ENCODE measurements at regions not wholly inside any gene's neighbourhood (a gene's known extent, or its start where the extent isn't known, plus 50 kb on each side); places are given as distances from the start of the nearest gene placed in this dataset.
A peak's percentile ranks its signal among the peaks of the same experiment; 100 is the strongest.

DNA sequence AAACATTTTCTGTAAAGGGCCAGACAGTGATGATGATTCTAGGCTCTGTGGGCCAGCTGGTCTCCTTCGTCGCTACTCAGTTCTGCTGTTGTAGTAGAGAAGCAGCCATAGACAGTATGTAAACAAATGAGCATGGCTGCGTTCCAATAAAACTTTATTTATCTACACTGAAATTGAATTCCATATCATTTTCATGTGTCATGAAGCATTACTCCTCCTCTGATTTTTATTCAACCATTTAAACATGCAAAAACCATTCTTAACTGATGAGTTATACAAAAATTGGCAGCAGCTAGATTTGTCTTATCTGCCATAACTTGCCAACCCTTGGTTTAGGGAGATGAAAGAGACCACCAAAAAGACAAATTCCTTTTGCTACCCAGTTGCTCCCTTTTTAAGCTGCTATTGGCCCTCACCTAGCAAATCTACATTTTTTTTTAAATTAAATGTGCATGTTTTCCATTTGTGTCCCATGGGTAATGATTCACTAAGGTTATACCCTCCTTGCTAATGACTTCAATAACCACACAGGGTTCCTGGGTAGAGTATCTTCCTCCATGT is 309.9 kb downstream of the DHX15 start:
- 94% methylated on average over 3 of the region's 3 CpGs for WGBS
- Histone ChIP-seq H3K36me3 (ENCODE audit: control insufficient read depth in 2 of 2, insufficient read depth in 2 of 2, low read length in 1 of 2) (no peaks in the 10 kb centered on the region), H3K9me3 (ENCODE audit: control insufficient read depth in 2 of 2, insufficient read depth in 1 of 2, low read length in 1 of 2) (no peaks in the 10 kb centered on the region), H3K27ac (ENCODE audit: low read depth in 1 of 2, low read length in 1 of 2) (no peak overlapping the region), H3K4me1 (ENCODE audit: control insufficient read depth in 2 of 2, insufficient read depth in 2 of 2, low read length in 2 of 2) (no peaks in the 10 kb centered on the region), H3K27me3 (ENCODE audit: control insufficient read depth in 2 of 2, insufficient read depth in 1 of 2, low read length in 1 of 2) (no peaks in the 10 kb centered on the region), H3K4me3 (ENCODE audit: low read length in 2 of 2) (no peak overlapping the region)
- DNase-seq (ENCODE audit: low read depth in 6 of 9, low spot score in 9 of 9), result no peak

DNA sequence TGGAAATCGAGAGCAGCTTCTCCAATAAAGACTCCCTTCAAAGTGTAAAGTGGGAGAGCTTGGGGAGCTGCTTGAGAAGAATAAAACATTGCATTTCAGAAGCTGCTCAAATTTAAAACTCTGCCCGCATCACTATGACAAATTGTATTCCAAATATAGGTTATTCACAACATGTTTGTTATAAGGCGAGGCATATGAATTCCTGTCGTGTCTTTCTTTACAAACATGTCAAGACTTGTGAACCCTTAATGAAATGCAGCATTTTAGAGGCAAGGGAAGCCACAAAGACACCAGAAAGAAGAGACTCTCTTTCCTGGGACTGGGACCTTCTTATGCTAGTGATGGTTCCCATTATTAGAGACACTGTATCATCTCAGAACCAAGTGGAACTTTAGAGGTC is 311.2 kb downstream of the DHX15 start:
- 88% methylated on average over 4 of the region's 4 CpGs for WGBS

DNA sequence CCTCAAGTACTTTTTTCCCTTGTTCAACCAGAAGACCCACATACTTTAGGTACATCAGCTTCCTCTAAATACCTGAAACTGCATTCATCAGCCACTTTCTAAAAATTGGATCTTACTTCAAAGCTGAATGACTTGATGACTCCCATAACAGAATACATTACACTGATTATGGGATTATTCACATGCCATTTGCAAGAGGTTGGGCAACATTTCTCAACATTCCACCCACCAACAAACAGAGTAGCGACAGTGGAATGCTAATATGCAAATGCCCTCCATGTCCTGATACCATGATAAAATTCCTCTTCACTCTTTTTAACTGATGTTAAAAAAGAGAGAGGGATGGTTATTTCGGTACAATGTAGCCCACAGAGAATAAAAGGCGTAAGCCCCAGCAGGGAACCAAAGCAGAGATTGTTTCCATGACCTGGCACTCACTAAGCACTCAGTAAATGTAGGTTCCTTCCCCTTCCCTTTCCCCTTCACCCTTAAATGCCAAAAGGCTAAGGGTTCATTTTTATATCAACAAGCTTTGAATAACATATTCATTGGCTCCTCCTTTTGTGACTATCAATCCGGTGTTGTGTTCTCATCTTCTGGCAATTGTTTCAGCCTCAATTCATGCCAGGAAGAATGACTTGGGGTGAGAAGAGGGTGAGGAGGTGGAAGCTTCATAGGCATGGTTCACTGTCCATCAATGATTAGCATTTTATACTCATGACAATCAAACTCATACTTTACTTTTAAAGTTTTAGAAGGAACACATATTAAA is 317.2 kb downstream of the DHX15 start:
- no peak for DNase-seq (ENCODE audit: low read depth in 6 of 9, low spot score in 9 of 9)
- WGBS, result 94% methylated on average over 4 of the region's 4 CpGs
- Histone ChIP-seq H3K27me3 (ENCODE audit: control insufficient read depth in 2 of 2, insufficient read depth in 1 of 2, low read length in 1 of 2) (no peaks in the 10 kb centered on the region), H3K9me3 (ENCODE audit: control insufficient read depth in 2 of 2, insufficient read depth in 1 of 2, low read length in 1 of 2) (no peaks in the 10 kb centered on the region), H3K36me3 (ENCODE audit: control insufficient read depth in 2 of 2, insufficient read depth in 2 of 2, low read length in 1 of 2) (no peaks in the 10 kb centered on the region), H3K4me1 (ENCODE audit: control insufficient read depth in 2 of 2, insufficient read depth in 2 of 2, low read length in 2 of 2) (no peaks in the 10 kb centered on the region), H3K4me3 (ENCODE audit: low read length in 2 of 2) (no peak overlapping the region), H3K27ac (ENCODE audit: low read depth in 1 of 2, low read length in 1 of 2) (no peak overlapping the region)

More for the DNA sequence above, 311.2 kb downstream of the DHX15 start:
- no peak for DNase-seq (ENCODE audit: low read depth in 6 of 9, low spot score in 9 of 9)
- no peak overlapping the region for H3K27ac ChIP-seq (ENCODE audit: low read depth in 1 of 2, low read length in 1 of 2)
- no peaks in the 10 kb centered on the region for H3K27me3 ChIP-seq (ENCODE audit: control insufficient read depth in 2 of 2, insufficient read depth in 1 of 2, low read length in 1 of 2)
- no peaks in the 10 kb centered on the region for H3K36me3 ChIP-seq (ENCODE audit: control insufficient read depth in 2 of 2, insufficient read depth in 2 of 2, low read length in 1 of 2)
- no peaks in the 10 kb centered on the region for H3K9me3 ChIP-seq (ENCODE audit: control insufficient read depth in 2 of 2, insufficient read depth in 1 of 2, low read length in 1 of 2)
- no peak overlapping the region for H3K4me3 ChIP-seq (ENCODE audit: low read length in 2 of 2)
- H3K4me1 ChIP-seq (ENCODE audit: control insufficient read depth in 2 of 2, insufficient read depth in 2 of 2, low read length in 2 of 2), result no peaks in the 10 kb centered on the region

DNA sequence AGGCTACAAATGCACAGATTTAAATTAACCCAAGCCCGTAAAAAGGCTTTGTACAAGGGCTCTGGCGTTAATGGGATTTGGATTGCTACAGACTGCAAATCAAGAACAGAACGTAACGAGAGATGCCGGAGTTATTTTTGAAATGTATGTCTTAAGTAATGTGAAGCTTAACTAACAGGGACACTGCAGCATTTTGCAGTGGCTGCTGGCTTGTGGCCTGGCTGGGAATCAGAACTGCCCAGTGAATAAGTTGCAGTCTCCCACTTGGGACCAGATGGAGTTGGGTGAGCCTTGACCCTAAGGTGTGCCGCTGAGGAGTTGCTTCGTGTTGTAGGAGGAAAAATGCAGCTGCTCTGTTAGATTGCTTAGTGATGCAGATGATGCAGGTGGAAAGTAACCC is 318.4 kb downstream of the DHX15 start:
- no peaks in the 10 kb centered on the region for H3K36me3 ChIP-seq (ENCODE audit: control insufficient read depth in 2 of 2, insufficient read depth in 2 of 2, low read length in 1 of 2)
- H3K4me3 ChIP-seq (ENCODE audit: low read length in 2 of 2), result no peak overlapping the region
- no peaks in the 10 kb centered on the region for H3K4me1 ChIP-seq (ENCODE audit: control insufficient read depth in 2 of 2, insufficient read depth in 2 of 2, low read length in 2 of 2)
- no peaks in the 10 kb centered on the region for H3K9me3 ChIP-seq (ENCODE audit: control insufficient read depth in 2 of 2, insufficient read depth in 1 of 2, low read length in 1 of 2)
- no peaks in the 10 kb centered on the region for H3K27me3 ChIP-seq (ENCODE audit: control insufficient read depth in 2 of 2, insufficient read depth in 1 of 2, low read length in 1 of 2)
- 91% methylated on average over 7 of the region's 7 CpGs for WGBS
- no peak overlapping the region for H3K27ac ChIP-seq (ENCODE audit: low read depth in 1 of 2, low read length in 1 of 2)
- no peak for DNase-seq (ENCODE audit: low read depth in 6 of 9, low spot score in 9 of 9)

DNA sequence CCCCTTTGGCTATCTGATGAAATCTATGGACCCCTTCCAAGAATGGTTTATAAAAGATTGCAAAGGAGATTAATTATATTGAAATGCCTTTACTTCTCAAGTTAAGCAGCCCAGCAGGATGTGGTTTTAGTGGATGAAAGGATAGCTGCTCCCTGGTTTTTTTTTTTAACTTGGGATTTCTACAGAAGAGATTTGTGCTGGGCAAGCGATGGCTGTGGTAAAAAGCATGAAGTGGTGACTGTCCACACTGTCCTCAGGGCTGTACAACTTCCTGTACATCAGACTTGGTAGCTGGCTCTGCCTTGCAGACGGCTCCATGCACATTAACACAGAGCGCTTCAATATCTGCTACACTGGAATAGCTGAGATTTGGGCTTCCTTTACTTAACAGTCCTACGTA is 321.7 kb downstream of the DHX15 start:
- H3K36me3 ChIP-seq (ENCODE audit: control insufficient read depth in 2 of 2, insufficient read depth in 2 of 2, low read length in 1 of 2), result no peaks in the 10 kb centered on the region
- H3K27me3 ChIP-seq (ENCODE audit: control insufficient read depth in 2 of 2, insufficient read depth in 1 of 2, low read length in 1 of 2), result no peaks in the 10 kb centered on the region
- 59% methylated on average over 4 of the region's 4 CpGs for WGBS
- H3K27ac ChIP-seq (ENCODE audit: low read depth in 1 of 2, low read length in 1 of 2), result no peak overlapping the region
- no peak overlapping the region for H3K4me3 ChIP-seq (ENCODE audit: low read length in 2 of 2)
- no peak for DNase-seq (ENCODE audit: low read depth in 6 of 9, low spot score in 9 of 9)
- H3K9me3 ChIP-seq (ENCODE audit: control insufficient read depth in 2 of 2, insufficient read depth in 1 of 2, low read length in 1 of 2), result no peaks in the 10 kb centered on the region
- H3K4me1 ChIP-seq (ENCODE audit: control insufficient read depth in 2 of 2, insufficient read depth in 2 of 2, low read length in 2 of 2), result no peaks in the 10 kb centered on the region

DNA sequence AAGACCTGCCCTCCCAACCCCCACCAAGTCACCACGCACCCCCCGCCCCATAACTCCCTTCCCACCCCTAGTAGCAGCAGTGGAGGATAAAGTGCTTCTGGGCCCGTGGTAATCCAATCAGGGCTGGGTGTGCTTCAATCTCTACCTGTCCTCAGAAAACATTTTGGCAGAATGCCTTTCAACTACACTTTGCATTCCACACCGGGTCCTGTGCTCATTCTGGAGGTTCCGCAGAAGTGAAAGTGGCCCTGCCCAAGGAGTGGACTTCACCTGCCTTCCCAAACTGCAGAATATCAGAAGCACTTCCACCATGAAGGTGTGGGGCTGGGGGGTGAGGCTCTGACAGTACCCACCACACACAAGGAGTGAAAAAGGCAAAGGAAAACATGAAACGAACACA is 322.3 kb downstream of the DHX15 start:
- H3K27ac ChIP-seq (ENCODE audit: low read depth in 1 of 2, low read length in 1 of 2), result peak overlapping the region in 1 of 2 donors; percentile 10
- WGBS, result 61% methylated on average over 6 of the region's 6 CpGs
- DNase-seq (ENCODE audit: low read depth in 6 of 9, low spot score in 9 of 9), result no peak
- H3K9me3 ChIP-seq (ENCODE audit: control insufficient read depth in 2 of 2, insufficient read depth in 1 of 2, low read length in 1 of 2), result no peaks in the 10 kb centered on the region
- H3K27me3 ChIP-seq (ENCODE audit: control insufficient read depth in 2 of 2, insufficient read depth in 1 of 2, low read length in 1 of 2), result no peaks in the 10 kb centered on the region
- no peaks in the 10 kb centered on the region for H3K36me3 ChIP-seq (ENCODE audit: control insufficient read depth in 2 of 2, insufficient read depth in 2 of 2, low read length in 1 of 2)
- H3K4me3 ChIP-seq (ENCODE audit: low read length in 2 of 2), result no peak overlapping the region
- no peaks in the 10 kb centered on the region for H3K4me1 ChIP-seq (ENCODE audit: control insufficient read depth in 2 of 2, insufficient read depth in 2 of 2, low read length in 2 of 2)

DNA sequence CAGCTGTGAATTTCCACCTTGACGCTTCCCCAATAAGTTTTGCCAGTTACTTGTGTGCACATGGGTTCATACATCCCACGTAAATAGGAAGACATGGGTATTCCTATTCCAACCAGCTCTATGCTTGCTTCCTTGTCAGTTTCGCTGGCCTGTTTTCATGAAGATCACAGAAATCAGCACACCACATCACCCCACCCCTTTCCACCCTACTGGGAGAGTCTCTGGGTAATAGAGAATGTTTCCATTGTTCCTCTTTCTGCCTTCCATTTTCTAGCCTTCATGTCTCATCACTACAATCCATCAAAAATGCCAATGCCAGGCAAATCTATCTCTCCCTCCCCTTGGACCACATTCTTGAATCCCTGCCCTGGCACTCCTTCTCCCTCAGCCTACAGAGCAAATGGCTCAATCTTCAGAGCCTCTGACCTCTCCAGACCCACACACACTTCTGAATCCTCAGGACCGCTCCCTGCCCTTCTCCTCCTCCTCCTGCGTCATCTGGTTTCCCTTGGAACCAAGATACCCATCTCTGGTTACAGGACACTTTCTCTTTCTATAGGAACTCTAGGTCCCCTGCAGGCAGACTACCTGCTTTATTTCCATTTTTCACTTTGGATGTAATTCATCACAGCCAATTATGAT is 323.3 kb downstream of the DHX15 start:
- Histone ChIP-seq H3K27me3 (ENCODE audit: control insufficient read depth in 2 of 2, insufficient read depth in 1 of 2, low read length in 1 of 2) (no peaks in the 10 kb centered on the region), H3K36me3 (ENCODE audit: control insufficient read depth in 2 of 2, insufficient read depth in 2 of 2, low read length in 1 of 2) (no peaks in the 10 kb centered on the region), H3K4me1 (ENCODE audit: control insufficient read depth in 2 of 2, insufficient read depth in 2 of 2, low read length in 2 of 2) (no peaks in the 10 kb centered on the region), H3K4me3 (ENCODE audit: low read length in 2 of 2) (no peak overlapping the region), H3K27ac (ENCODE audit: low read depth in 1 of 2, low read length in 1 of 2) (no peak overlapping the region), H3K9me3 (ENCODE audit: control insufficient read depth in 2 of 2, insufficient read depth in 1 of 2, low read length in 1 of 2) (no peaks in the 10 kb centered on the region)
- 88% methylated on average over 5 of the region's 5 CpGs for WGBS
- no peak for DNase-seq (ENCODE audit: low read depth in 6 of 9, low spot score in 9 of 9)

DNA sequence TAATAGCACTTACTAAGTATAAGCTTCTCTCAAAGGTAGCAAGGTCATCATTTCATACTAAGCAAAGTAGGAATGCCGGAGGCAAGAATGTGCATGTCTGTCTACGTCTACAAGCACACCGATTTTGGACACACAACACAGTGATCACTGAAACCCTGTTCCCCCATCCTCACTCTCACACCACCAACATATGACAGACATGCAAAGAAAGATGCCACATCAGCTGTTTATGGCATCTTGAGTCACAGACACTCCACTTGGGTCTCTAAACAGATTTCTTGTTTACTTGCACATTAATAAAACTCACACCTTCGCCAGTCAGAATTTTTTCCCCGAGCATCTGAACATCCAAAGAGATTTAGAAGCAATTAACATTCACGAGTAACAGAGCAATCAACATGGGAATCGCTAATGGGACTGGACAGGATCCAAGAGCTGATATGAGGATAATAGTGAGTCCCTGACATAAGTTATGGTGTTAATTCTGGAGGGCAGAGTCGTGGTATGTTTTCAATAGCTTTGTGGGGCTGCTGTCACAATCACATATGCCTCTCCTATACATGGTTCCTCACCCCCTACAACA is 324.1 kb downstream of the DHX15 start:
- Histone ChIP-seq H3K4me1 (ENCODE audit: control insufficient read depth in 2 of 2, insufficient read depth in 2 of 2, low read length in 2 of 2) (no peaks in the 10 kb centered on the region), H3K4me3 (ENCODE audit: low read length in 2 of 2) (no peak overlapping the region), H3K27ac (ENCODE audit: low read depth in 1 of 2, low read length in 1 of 2) (no peak overlapping the region), H3K36me3 (ENCODE audit: control insufficient read depth in 2 of 2, insufficient read depth in 2 of 2, low read length in 1 of 2) (no peaks in the 10 kb centered on the region), H3K9me3 (ENCODE audit: control insufficient read depth in 2 of 2, insufficient read depth in 1 of 2, low read length in 1 of 2) (no peaks in the 10 kb centered on the region), H3K27me3 (ENCODE audit: control insufficient read depth in 2 of 2, insufficient read depth in 1 of 2, low read length in 1 of 2) (no peaks in the 10 kb centered on the region)
- 90% methylated on average over 8 of the region's 8 CpGs for WGBS
- no peak for DNase-seq (ENCODE audit: low read depth in 6 of 9, low spot score in 9 of 9)

DNA sequence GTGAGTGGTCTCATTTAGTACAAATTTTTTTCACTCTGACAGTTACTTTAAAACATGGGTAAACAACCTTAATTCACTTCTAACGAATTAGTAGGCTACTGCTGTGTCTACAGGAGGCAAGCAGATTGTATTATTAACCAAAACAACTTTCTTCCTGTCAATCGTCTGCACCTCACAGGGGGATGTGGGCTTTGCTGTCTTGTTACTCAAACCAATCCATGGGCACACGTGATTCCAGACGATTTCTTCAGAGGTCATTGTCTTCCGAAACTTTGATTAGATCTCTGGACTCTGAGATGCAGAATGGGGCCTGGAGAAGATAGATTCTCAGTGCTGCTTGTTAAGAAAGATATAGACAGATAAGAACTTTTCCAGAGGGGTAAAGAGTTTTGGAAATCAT is 327.8 kb downstream of the DHX15 start:
- Histone ChIP-seq H3K36me3 (ENCODE audit: control insufficient read depth in 2 of 2, insufficient read depth in 2 of 2, low read length in 1 of 2) (no peaks in the 10 kb centered on the region), H3K9me3 (ENCODE audit: control insufficient read depth in 2 of 2, insufficient read depth in 1 of 2, low read length in 1 of 2) (no peaks in the 10 kb centered on the region), H3K4me1 (ENCODE audit: control insufficient read depth in 2 of 2, insufficient read depth in 2 of 2, low read length in 2 of 2) (no peaks in the 10 kb centered on the region), H3K27me3 (ENCODE audit: control insufficient read depth in 2 of 2, insufficient read depth in 1 of 2, low read length in 1 of 2) (no peaks in the 10 kb centered on the region), H3K4me3 (ENCODE audit: low read length in 2 of 2) (no peak overlapping the region), H3K27ac (ENCODE audit: low read depth in 1 of 2, low read length in 1 of 2) (no peak overlapping the region)
- DNase-seq (ENCODE audit: low read depth in 6 of 9, low spot score in 9 of 9), result no peak
- WGBS, result 31% methylated on average over 5 of the region's 5 CpGs
